Pancreas (tissue), 10 donors: ENCODE measurements at regions not wholly inside any gene's neighbourhood (a gene's known extent, or its start where the extent isn't known, plus 50 kb on each side); places are given as distances from the start of the nearest gene placed in this dataset.
"Not testable (repeated sequence)": the region's sequence is repeated elsewhere in the genome, so short reads cannot be mapped to it uniquely, and the experiment has no call there.

Source experiments
- ATAC-seq, 4 donors: fragments of 200-7000 bp; cut with Tn5 transposase; one replicate each; pipeline versions ENCODE4 v1.8.0 to v1.9.1; 2020; ENCODE audit warnings: mild to moderate bottlenecking in 4 of 4, moderate library complexity in 4 of 4
- DNase-seq, 6 donors: peaks; one replicate each; pipeline ENCODE4 v3.0.0-alpha.2; 2020
- FAIRE-seq: peaks from 2 replicates; lab custom pipeline; 2012; peaks lifted over from hg19 to GRCh38; lab: Jason Lieb, UNC
- H3K27ac ChIP-seq, 4 donors: fragments of 200-600 bp; sonication (generic); 1 replicate in 3 of 4; 2 replicates in 1 of 4; pipeline versions ENCODE4 v1.5.0 to v1.8.0; 2020
- H3K27me3 ChIP-seq, 4 donors: fragments of 200-600 bp; one replicate each; pipeline ENCODE4 v1.8.0; 2021
- H3K36me3 ChIP-seq, 3 donors: fragments of 200-600 bp; sonication (generic) in 1 of 3; one replicate each; pipeline versions ENCODE4 v1.5.0 to v1.8.0; 2020 to 2021
- H3K4me1 ChIP-seq, 3 donors: fragments of 200-600 bp; one replicate each; pipeline ENCODE4 v1.8.0; 2021
- H3K4me3 ChIP-seq, 4 donors: fragments of 200-600 bp; sonication (generic) in 2 of 4; one replicate each; pipeline versions ENCODE4 v1.5.0 to v1.8.0; 2020 to 2021
- H3K9me3 ChIP-seq, 4 donors: fragments of 200-600 bp; one replicate each; pipeline ENCODE4 v1.8.0; 2021
- WGBS, 2 donors: extraction: QIAGEN DNeasy Blood & Tissue Kit; methylation state at CpG; one replicate each; pipeline ENCODE4 v1.1.7; 2013; 5-methylcytosine and 5-hydroxymethylcytosine counted together
- intact Hi-C, 3 donors: fragments of 100-400 bp; cut with DNase I; formaldehyde crosslinking; loops; one replicate each; pipeline versions ENCODE4 v1.11.1 to v1.14.2; 2022
- TF ChIP-seq, protein P1 (sequence below), 4 donors: fragments of 200-600 bp; sonication (generic) in 3 of 4; IDR thresholded peaks; one replicate each; pipeline versions ENCODE4 v1.5.0 to v1.8.0; 2021; ENCODE audit warnings: antibody characterized with exemption in 4 of 4
- donor health status: healthy with polysubstance abuse.
- donor health status: DM: no; HTN: no; CAD: no; lungs with moderate emphysema.
- donor health status: DM: no; HTN: no; CAD: no.
- donor health status: control.
- donor health status: control.
- donor health status: Bipolar disorder and iron deficiency.
- donor health status: DM: yes; HTN: yes; CAD: no.
- donor health status: DM: no; HTN: no; CAD: no.
- donor health status: DM: no; HTN: no; CAD: no.
- donor health status: DM: yes; HTN: yes; CAD: no.

DNA sequence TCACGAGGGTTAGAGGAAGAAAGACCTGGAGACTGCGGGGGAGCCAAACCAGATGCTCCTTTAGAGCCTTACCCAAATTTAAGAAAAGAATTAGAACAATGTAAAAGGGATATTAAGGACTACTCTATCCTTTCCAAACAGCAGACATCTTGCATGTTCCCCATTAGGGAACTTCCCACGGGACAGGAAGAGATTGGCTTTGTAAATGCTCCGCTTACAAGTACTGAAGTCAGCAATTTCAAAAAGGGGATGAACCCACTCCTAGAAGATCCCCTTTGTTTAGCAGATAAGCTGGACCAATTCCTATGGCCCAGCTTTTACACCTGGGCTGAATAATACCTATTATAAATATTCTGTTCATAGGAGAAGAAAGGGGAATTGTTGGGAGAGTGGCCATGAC is 74.2 kb downstream of the APOBEC1 start:
- no peaks in the 10 kb centered on the region for H3K4me1 ChIP-seq
- FAIRE-seq (no peak), ATAC-seq (no peak), DNase-seq (no peak)
- intact Hi-C loops: no loop called here
- no peaks in the 10 kb centered on the region for H3K9me3 ChIP-seq
- TF ChIP-seq, protein P1, sequence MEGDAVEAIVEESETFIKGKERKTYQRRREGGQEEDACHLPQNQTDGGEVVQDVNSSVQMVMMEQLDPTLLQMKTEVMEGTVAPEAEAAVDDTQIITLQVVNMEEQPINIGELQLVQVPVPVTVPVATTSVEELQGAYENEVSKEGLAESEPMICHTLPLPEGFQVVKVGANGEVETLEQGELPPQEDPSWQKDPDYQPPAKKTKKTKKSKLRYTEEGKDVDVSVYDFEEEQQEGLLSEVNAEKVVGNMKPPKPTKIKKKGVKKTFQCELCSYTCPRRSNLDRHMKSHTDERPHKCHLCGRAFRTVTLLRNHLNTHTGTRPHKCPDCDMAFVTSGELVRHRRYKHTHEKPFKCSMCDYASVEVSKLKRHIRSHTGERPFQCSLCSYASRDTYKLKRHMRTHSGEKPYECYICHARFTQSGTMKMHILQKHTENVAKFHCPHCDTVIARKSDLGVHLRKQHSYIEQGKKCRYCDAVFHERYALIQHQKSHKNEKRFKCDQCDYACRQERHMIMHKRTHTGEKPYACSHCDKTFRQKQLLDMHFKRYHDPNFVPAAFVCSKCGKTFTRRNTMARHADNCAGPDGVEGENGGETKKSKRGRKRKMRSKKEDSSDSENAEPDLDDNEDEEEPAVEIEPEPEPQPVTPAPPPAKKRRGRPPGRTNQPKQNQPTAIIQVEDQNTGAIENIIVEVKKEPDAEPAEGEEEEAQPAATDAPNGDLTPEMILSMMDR (IDR thresholded peaks at IDR 0.05): no peak
- no peaks in the 10 kb centered on the region for H3K27me3 ChIP-seq
- no peak overlapping the region for H3K4me3 ChIP-seq
- no peak overlapping the region for H3K27ac ChIP-seq
- 80 to 89% methylated on average over 4 of the region's 4 CpGs for WGBS, 2 donors
- no peaks in the 10 kb centered on the region for H3K36me3 ChIP-seq

DNA sequence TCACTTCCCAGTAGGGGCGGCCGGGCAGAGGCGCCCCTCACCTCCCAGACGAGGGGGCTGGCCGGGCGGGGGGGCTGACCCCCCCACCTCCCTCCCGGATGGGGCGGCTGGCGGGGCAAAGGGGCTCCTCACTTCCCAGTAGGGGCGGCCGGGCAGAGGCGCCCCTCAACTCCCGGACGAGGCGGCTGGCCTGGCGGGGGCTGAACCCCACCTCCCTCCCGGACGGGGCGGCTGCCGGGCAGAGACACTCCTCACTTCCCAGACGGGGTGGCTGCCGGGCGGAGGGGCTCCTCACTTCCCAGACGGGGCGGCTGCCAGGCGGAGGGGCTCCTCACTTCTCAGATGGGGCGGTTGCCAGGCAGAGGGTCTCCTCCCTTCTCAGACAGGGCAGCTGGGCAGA is 75.6 kb downstream of the APOBEC1 start:
- FAIRE-seq, H3K4me3 ChIP-seq, H3K4me1 ChIP-seq, H3K27me3 ChIP-seq, H3K36me3 ChIP-seq, ATAC-seq, intact Hi-C loops, H3K27ac ChIP-seq, H3K9me3 ChIP-seq: not testable (repeated sequence)
- peak in 1 of 6 donors; percentile 58 for DNase-seq
- 93 to 97% methylated on average over 7 to 26 of the region's 27 CpGs for WGBS, 2 donors

DNA sequence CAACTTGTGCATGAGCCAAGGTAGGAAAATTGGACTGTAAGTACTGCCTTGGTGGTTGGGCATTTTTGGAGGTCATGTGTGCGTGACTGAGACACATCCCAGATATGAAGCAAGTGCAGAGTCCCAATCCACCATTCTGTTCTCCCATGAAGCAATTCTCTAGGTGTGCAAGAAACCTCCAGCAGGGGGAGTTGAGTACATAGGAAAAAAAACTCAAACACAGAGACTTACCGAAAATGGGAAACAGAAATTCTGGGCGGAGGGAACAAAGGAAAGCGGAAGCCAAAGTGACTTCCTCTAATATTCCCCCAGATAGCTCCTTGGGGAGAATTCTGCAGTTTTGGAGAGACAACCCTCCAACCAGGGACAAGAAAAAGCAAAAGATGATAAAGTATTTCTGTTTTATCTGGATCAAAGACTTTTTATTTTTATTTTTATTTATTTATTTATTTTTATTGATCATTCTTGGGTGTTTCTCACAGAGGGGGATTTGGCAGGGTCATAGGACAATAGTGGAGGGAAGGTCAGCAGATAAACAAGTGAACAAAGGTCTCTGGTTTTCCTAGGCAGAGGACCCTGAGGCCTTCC is 76.9 kb downstream of the APOBEC1 start:
- intact Hi-C loops, H3K27ac ChIP-seq, FAIRE-seq, H3K27me3 ChIP-seq, H3K36me3 ChIP-seq, H3K4me3 ChIP-seq, H3K9me3 ChIP-seq, H3K4me1 ChIP-seq: not testable (repeated sequence)
- TF ChIP-seq, protein P1 (IDR thresholded peaks at IDR 0.05): peak; percentile 36 to 49 (median 47)
- ATAC-seq (peak; percentile 81 to 93 (median 88)), DNase-seq (peak in 3 of 6 donors; percentile 47 to 69 (median 56))
- WGBS, 2 donors: 18 to 25% methylated on average over 4 of the region's 4 CpGs

DNA sequence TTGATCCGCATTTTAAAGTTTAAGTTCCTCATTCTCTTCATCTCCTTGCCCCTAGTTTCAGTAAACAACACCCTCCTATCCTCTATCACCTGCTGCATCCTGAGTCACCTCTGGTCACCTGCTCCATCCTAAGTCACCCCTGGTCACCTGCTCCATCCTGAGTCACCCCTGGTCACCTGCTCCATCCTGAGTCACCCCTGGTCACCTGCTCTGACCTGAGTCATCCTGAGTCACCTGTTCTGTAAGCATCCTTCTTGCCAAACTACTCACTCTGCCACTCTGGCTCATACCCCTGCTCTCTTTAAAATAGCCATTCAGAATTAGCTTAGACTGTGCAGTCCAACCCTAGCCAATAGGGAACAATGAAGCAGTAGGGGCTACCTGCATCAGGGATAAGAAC is 80.6 kb upstream of the CD163 start:
- FAIRE-seq, intact Hi-C loops, H3K36me3 ChIP-seq: not testable (repeated sequence)

DNA sequence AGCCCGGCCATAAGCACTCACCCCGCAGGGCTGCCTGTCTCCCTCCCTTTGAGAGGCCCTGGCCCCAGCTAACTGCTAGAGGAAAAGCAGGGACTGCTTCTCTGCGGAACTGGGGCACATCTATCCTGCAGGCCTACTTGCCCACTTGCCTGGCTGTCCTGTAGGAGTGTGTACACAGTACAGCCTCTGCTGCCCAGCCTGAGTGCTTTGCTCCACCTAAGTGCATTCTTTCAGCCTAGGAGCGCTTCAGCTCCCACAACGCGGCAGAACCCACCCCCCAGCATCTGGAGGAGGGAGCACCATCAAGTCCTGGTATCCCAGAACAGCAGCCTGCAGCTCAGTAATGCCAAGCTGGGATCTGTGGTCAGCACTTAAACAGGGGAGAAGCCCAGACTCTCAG is 79.9 kb upstream of the CD163 start:
- Histone ChIP-seq H3K36me3 (no peaks in the 10 kb centered on the region), H3K4me3 (no peak overlapping the region), H3K9me3 (no peaks in the 10 kb centered on the region), H3K27ac (no peak overlapping the region), H3K27me3 (no peaks in the 10 kb centered on the region), H3K4me1 (no peaks in the 10 kb centered on the region)
- WGBS, 2 donors: 61 to 74% methylated on average over 6 of the region's 6 CpGs
- ATAC-seq (peak in 1 of 4 donors; percentile 35), DNase-seq (no peak), FAIRE-seq (no peak)
- TF ChIP-seq, protein P1 (IDR thresholded peaks at IDR 0.05): no peak
- intact Hi-C loops: no loop called here

More for the DNA sequence above, 80.6 kb upstream of the CD163 start:
- not testable (repeated sequence) for H3K27me3 ChIP-seq, H3K9me3 ChIP-seq, H3K4me1 ChIP-seq, H3K27ac ChIP-seq, H3K4me3 ChIP-seq
- 83 to 88% methylated on average over 1 of the region's 1 CpG for WGBS, 2 donors
- ATAC-seq (peak; percentile 37 to 68 (median 41)), DNase-seq (peak in 4 of 6 donors; percentile 20 to 45 (median 30))

DNA sequence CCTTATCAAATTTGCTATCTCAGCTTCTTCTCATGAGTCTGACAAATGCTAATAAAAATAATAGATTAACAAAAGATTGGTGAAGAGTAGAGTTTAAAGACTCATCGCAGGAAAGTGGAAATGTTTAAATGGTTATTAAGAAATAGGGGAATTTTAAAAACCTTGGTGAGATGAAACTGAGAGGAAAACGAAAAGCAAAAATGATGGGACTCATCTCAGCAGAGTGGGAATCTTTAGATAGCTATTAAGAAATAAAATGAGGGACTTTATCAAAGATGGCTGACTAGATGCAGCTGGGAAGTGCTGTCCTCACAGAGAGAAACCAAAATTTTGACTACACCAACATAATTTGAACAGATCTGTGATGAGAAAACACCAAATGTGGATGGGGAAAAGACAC is 79.2 kb upstream of the CD163 start:
- WGBS, 2 donors: 58 to 68% methylated on average over 2 of the region's 2 CpGs
- intact Hi-C loops: no loop called here

More for the DNA sequence above, 79.2 kb upstream of the CD163 start:
- TF ChIP-seq, protein P1 (IDR thresholded peaks at IDR 0.05): no peak
- Histone ChIP-seq H3K27me3 (no peaks in the 10 kb centered on the region), H3K9me3 (no peaks in the 10 kb centered on the region), H3K4me3 (no peak overlapping the region), H3K27ac (no peak overlapping the region), H3K4me1 (no peaks in the 10 kb centered on the region), H3K36me3 (no peaks in the 10 kb centered on the region)
- DNase-seq (no peak), FAIRE-seq (no peak), ATAC-seq (no peak)
